Kidney glomerular epithelial cell (primary cell): ENCODE measurements at regions not wholly inside any gene's neighbourhood (a gene's known extent, or its start where the extent isn't known, plus 50 kb on each side); places are given as distances from the start of the nearest gene placed in this dataset.

Experiments used
- DNase-seq: peaks from one replicate; lab custom pipeline; 2025; lab: John Stamatoyannopoulos, UW

- DNase-seq = no peak
Observed at GRCh38 chr2:145059343-145059742, 539.4 kb upstream of the ZEB2 start.

- no peak for DNase-seq
Observed at GRCh38 chr2:145058457-145058856, 538.5 kb upstream of the ZEB2 start.

GRCh38 chr2:145055651-145056050 lies 535.7 kb upstream of the ZEB2 start:
- no peak for DNase-seq

GRCh38 chr2:145050134-145050533 lies 530.2 kb upstream of the ZEB2 start:
- DNase-seq = no peak

GRCh38 chr2:145049475-145049874 lies 529.6 kb upstream of the ZEB2 start:
- DNase-seq = no peak

- no peak for DNase-seq
Observed at GRCh38 chr2:145047554-145047953, 527.6 kb upstream of the ZEB2 start.

- DNase-seq = no peak
Observed at GRCh38 chr2:145044491-145044890, 524.6 kb upstream of the ZEB2 start.

GRCh38 chr2:145043399-145043834 lies 523.5 kb upstream of the ZEB2 start:
- no peak for DNase-seq

- no peak for DNase-seq
Observed at GRCh38 chr2:145041706-145042105, 521.8 kb upstream of the ZEB2 start.

GRCh38 chr2:145040433-145040832 lies 520.5 kb upstream of the ZEB2 start:
- no peak for DNase-seq

GRCh38 chr2:145038041-145038525 lies 518.2 kb upstream of the ZEB2 start:
- no peak for DNase-seq

GRCh38 chr2:145036421-145037011 lies 516.6 kb upstream of the ZEB2 start:
- no peak for DNase-seq

- DNase-seq = no peak
Observed at GRCh38 chr2:145034511-145034910, 514.6 kb upstream of the ZEB2 start.

- no peak for DNase-seq
Observed at GRCh38 chr2:145033438-145033837, 513.5 kb upstream of the ZEB2 start.

GRCh38 chr2:145032791-145033190 lies 512.9 kb upstream of the ZEB2 start:
- DNase-seq = no peak

GRCh38 chr2:145029873-145030272 lies 510.0 kb upstream of the ZEB2 start:
- no peak for DNase-seq

GRCh38 chr2:145029081-145029480 lies 509.2 kb upstream of the ZEB2 start:
- no peak for DNase-seq

GRCh38 chr2:145028101-145028920 lies 508.4 kb upstream of the ZEB2 start:
- DNase-seq = no peak

- peak; percentile 7 for DNase-seq
Observed at GRCh38 chr2:145026456-145027455, 506.8 kb upstream of the ZEB2 start.

GRCh38 chr2:145025382-145025781 lies 505.5 kb upstream of the ZEB2 start:
- DNase-seq = no peak

- DNase-seq = no peak
Observed at GRCh38 chr2:145023334-145023934, 503.5 kb upstream of the ZEB2 start.
